WERI-Rb-1 (cell line): ENCODE measurements at regions not wholly inside any gene's neighbourhood (a gene's known extent, or its start where the extent isn't known, plus 50 kb on each side); places are given as distances from the start of the nearest gene placed in this dataset.

Experiments
- DNase-seq: peaks from one replicate; pipeline ENCODE4 v3.0.0-alpha.2; 2020
- H3K27ac ChIP-seq: fragments of 250-450 bp; sonication (Bioruptor Pico); 2 replicates; pipeline ENCODE4 v1.5.1; 2020; ENCODE audit warnings: mild to moderate bottlenecking, moderate library complexity
- H3K27me3 ChIP-seq: fragments of 250-450 bp; sonication (Bioruptor Pico); 2 replicates; pipeline ENCODE4 v1.5.1; 2021; ENCODE audit warnings: mild to moderate bottlenecking, low read depth, moderate library complexity; ENCODE audit not compliant: insufficient read depth, severe bottlenecking
- H3K36me3 ChIP-seq: fragments of 250-450 bp; sonication (Bioruptor Pico); 2 replicates; pipeline ENCODE4 v1.5.1; 2020; ENCODE audit warnings: mild to moderate bottlenecking, moderate library complexity
- H3K4me3 ChIP-seq: 2 replicates; pipeline ENCODE4 v1.5.1; 2011; ENCODE audit warnings: low read depth, mild to moderate bottlenecking, control low read depth, low read length
- H3K9me3 ChIP-seq: fragments of 250-450 bp; sonication (Bioruptor Pico); 2 replicates; pipeline ENCODE4 v1.5.1; 2021; ENCODE audit warnings: mild to moderate bottlenecking, moderate library complexity; ENCODE audit not compliant: severe bottlenecking
- CTCF ChIP-seq: IDR thresholded peaks from 2 replicates; pipeline ENCODE4 v1.5.1; 2011; ENCODE audit warnings: low read depth, mild to moderate bottlenecking, control low read depth, inconsistent platforms, low read length

GRCh38 chr11:33567004-33567403 lies 133.6 kb downstream of the C11orf91 start:
- TF ChIP-seq CTCF = no peak
- no peak overlapping the region for H3K4me3 ChIP-seq
- DNase-seq = no peak
- no peak overlapping the region for H3K27ac ChIP-seq
- H3K27me3 ChIP-seq = no peaks in the 10 kb centered on the region
- no peaks in the 10 kb centered on the region for H3K9me3 ChIP-seq
- H3K36me3 ChIP-seq = no peaks in the 10 kb centered on the region

GRCh38 chr11:33564856-33565453 lies 135.7 kb downstream of the C11orf91 start:
- Histone ChIP-seq H3K36me3 (no peaks in the 10 kb centered on the region), H3K4me3 (no peak overlapping the region), H3K9me3 (no peaks in the 10 kb centered on the region), H3K27me3 (no peaks in the 10 kb centered on the region), H3K27ac (no peak overlapping the region)
- no peak for DNase-seq
- no peak for TF ChIP-seq CTCF

GRCh38 chr11:33560729-33561128 lies 139.9 kb downstream of the C11orf91 start:
- no peaks in the 10 kb centered on the region for H3K36me3 ChIP-seq
- no peaks in the 10 kb centered on the region for H3K27me3 ChIP-seq
- no peak for DNase-seq
- no peaks in the 10 kb centered on the region for H3K9me3 ChIP-seq
- no peak for TF ChIP-seq CTCF
- H3K27ac ChIP-seq = no peak overlapping the region
- H3K4me3 ChIP-seq = no peak overlapping the region

- Histone ChIP-seq H3K27ac (no peak overlapping the region), H3K36me3 (no peaks in the 10 kb centered on the region), H3K4me3 (no peak overlapping the region), H3K9me3 (no peaks in the 10 kb centered on the region), H3K27me3 (no peaks in the 10 kb centered on the region)
- no peak for TF ChIP-seq CTCF
- DNase-seq = no peak
Measured at GRCh38 chr11:33559567-33559966, 141.1 kb downstream of the C11orf91 start.

- Histone ChIP-seq H3K4me3 (no peak overlapping the region), H3K36me3 (no peaks in the 10 kb centered on the region)
Measured at GRCh38 chr11:33558097-33558496, 142.5 kb downstream of the C11orf91 start.

More at GRCh38 chr11:33558097-33558496, 142.5 kb downstream of the C11orf91 start:
- no peak for TF ChIP-seq CTCF
- Histone ChIP-seq H3K9me3 (no peaks in the 10 kb centered on the region), H3K27me3 (no peaks in the 10 kb centered on the region), H3K27ac (no peak overlapping the region)
- no peak for DNase-seq
